HepG2 (cell line): ENCODE measurements at regions not wholly inside any gene's neighbourhood (a gene's known extent, or its start where the extent isn't known, plus 50 kb on each side); places are given as distances from the start of the nearest gene placed in this dataset.

Source experiments
- ARID4A ChIP-seq: sonication (generic); formaldehyde crosslinking; IDR thresholded peaks from 2 replicates; pipeline ENCODE4 v1.5.0; 2020; ENCODE audit warnings: mild to moderate bottlenecking, missing genetic modification reagents, borderline replicate concordance
- HOXA3 ChIP-seq: sonication (generic); formaldehyde crosslinking; IDR thresholded peaks from 2 replicates; pipeline ENCODE4 v1.5.0; 2020; ENCODE audit warnings: missing genetic modification reagents
- MED13 ChIP-seq: sonication (generic); formaldehyde crosslinking; IDR thresholded peaks from 2 replicates; pipeline ENCODE4 v1.5.0; 2020; ENCODE audit warnings: missing genetic modification reagents
- POGZ ChIP-seq: sonication (generic); formaldehyde crosslinking; IDR thresholded peaks from 2 replicates; pipeline ENCODE4 v1.4.0; 2020; ENCODE audit warnings: mild to moderate bottlenecking, missing genetic modification reagents
- PPARG ChIP-seq: conservative IDR thresholded peaks from 2 replicates; pipeline ENCODE4 v1.6.1; 2016; ENCODE audit warnings: missing biosample characterization, missing genetic modification reagents
- RXRB ChIP-seq: IDR thresholded peaks from 2 replicates; pipeline ENCODE4 v1.6.1; 2016; ENCODE audit warnings: borderline replicate concordance, missing genetic modification reagents, missing compliant biosample characterization
- ZHX2 ChIP-seq, 2 experiments: sonication (generic) in 1 of 2; formaldehyde crosslinking in 1 of 2; IDR thresholded peaks; 2 replicates each; pipeline versions ENCODE4 v1.6.1 to v1.9.0; 2014 to 2022; ENCODE audit warnings: antibody characterized with exemption in 1 of 2, borderline replicate concordance in 1 of 2, inconsistent platforms in 1 of 2, low read depth in 1 of 2, missing genetic modification reagents in 1 of 2
- ZKSCAN1 ChIP-seq: fragments of 150-350 bp; IDR thresholded peaks from 2 replicates; pipeline ENCODE4 v1.6.1; 2014; ENCODE audit warnings: low read length
- ZNF318 ChIP-seq: sonication (generic); formaldehyde crosslinking; IDR thresholded peaks from 2 replicates; pipeline ENCODE4 v1.4.0; 2020; ENCODE audit warnings: mild to moderate bottlenecking, missing genetic modification reagents
- ZNF788 ChIP-seq: sonication (generic); formaldehyde crosslinking; IDR thresholded peaks from 2 replicates; pipeline ENCODE4 v1.5.0; 2020; ENCODE audit warnings: mild to moderate bottlenecking, missing genetic modification reagents, borderline replicate concordance
- ZNF841 ChIP-seq: sonication (generic); formaldehyde crosslinking; IDR thresholded peaks from 2 replicates; pipeline ENCODE4 v1.8.1; 2023; ENCODE audit warnings: missing genetic modification reagents, borderline replicate concordance

- TF ChIP-seq MED13 (no peak), ZNF318 (CRISPR knock-in tag) (no peak), ZHX2 (IDR thresholded peaks at IDR 0.05; ENCODE audit: low read depth) (no peak), ZHX2 (CRISPR knock-in tag; IDR thresholded peaks at IDR 0.05; ENCODE audit: borderline replicate concordance) (no peak), POGZ (CRISPR knock-in tag) (peak; percentile 88), ARID4A (peak; percentile 53; the same call in 1 of the 2 replicates), ZNF841 (CRISPR knock-in tag) (no peak), PPARG (peak; percentile 95), ZNF788 (CRISPR knock-in tag) (peak; percentile 30; the same call in 1 of the 2 replicates), HOXA3 (CRISPR knock-in tag) (peak; percentile 71), RXRB (peak; percentile 92), ZKSCAN1 (0 out of 2 replicates have a peak, but pooled peaks have one; percentile 19)
These were observed 59.0 kb upstream of the PDE3B start (continued) for GRCh38 chr11:14584595-14584994.
